Ishikawa (cell line): ENCODE measurements at regions not wholly inside any gene's neighbourhood (a gene's known extent, or its start where the extent isn't known, plus 50 kb on each side); places are given as distances from the start of the nearest gene placed in this dataset.

Source experiments
- NFIC ChIP-seq: IDR thresholded peaks from 2 replicates; pipeline ENCODE4 v1.6.1; 2012
- RAD21 ChIP-seq: IDR thresholded peaks from 2 replicates; pipeline ENCODE4 v1.6.1; 2012; ENCODE audit warnings: low read depth
- REST ChIP-seq: IDR thresholded peaks from 2 replicates; pipeline ENCODE4 v1.6.1; 2012; ENCODE audit warnings: low read depth, mild to moderate bottlenecking
- TAF1 ChIP-seq: IDR thresholded peaks from 2 replicates; pipeline ENCODE4 v1.6.1; 2012; ENCODE audit warnings: low read depth, mild to moderate bottlenecking
- TEAD4 ChIP-seq: IDR thresholded peaks from 2 replicates; pipeline ENCODE4 v1.6.1; 2012

DNA sequence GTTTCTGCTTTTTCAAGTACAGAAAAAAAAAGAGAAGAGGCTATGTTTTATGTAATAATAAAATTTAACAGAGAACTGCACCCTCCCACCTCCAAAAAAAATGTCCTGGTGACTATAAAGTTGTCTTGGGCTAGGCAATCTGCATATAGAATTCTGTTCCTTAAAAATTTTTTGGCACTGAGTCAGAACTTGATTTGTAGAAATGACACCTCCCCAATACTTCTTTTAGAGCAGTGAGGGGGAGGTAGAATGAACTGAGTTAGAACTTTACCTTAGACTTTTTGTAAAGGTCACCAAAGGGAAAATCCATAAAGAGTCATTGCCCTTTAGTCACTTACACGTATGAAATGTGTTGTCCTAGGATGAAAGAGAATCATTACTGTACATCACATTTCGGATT is 80.0 kb downstream of the BTG1 start:
- TF ChIP-seq REST = no peak
- TF ChIP-seq TEAD4 = no peak
- TF ChIP-seq NFIC = no peak
- TF ChIP-seq TAF1 = no peak
- TF ChIP-seq RAD21 = no peak
